GM12864 (cell line): ENCODE measurements at regions not wholly inside any gene's neighbourhood (a gene's known extent, or its start where the extent isn't known, plus 50 kb on each side); places are given as distances from the start of the nearest gene placed in this dataset.

Experiments used
- DNase-seq: peaks from one replicate; pipeline ENCODE4 v3.0.0-alpha.2; 2011; ENCODE audit warnings: low read depth
- H3K4me3 ChIP-seq: 2 replicates; pipeline ENCODE4 v1.5.1; 2011; ENCODE audit warnings: mild to moderate bottlenecking, low read depth, low read length, control low read depth
- CTCF ChIP-seq: IDR thresholded peaks from 2 replicates; pipeline ENCODE4 v1.5.1; 2011; ENCODE audit warnings: low read depth, mild to moderate bottlenecking, moderate library complexity, low read length, control low read depth, inconsistent platforms; ENCODE audit errors: missing control alignments

DNA sequence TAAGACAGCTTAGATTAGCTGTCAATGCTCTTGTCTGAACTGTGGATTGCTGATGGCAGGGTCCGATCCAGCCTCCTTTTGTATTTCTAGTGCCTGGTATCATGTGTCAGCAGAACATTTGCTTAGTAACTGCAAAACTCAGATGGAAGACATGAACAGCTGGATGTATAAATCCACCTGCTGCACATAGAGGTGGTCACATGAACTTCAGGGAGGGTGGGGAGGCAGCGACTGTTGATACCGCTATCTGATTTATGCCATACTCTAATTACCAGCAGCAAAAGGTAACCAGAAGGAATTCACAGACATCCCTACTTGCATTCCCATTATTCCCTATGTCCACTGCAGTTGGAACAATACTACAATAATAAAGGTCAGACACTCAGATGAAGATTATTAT lies 1036.5 kb downstream of the NLGN4Y start:
- no peak overlapping the region for H3K4me3 ChIP-seq
- no peak for TF ChIP-seq CTCF
- no peak for DNase-seq

- DNase-seq, result no peak
- no peak overlapping the region for H3K4me3 ChIP-seq
- TF ChIP-seq CTCF, result no peak
These were observed 1037.4 kb downstream of the NLGN4Y start for GRCh38 chrY:15561501-15562289.

- no peak overlapping the region for H3K4me3 ChIP-seq
- no peak for DNase-seq
- no peak for TF ChIP-seq CTCF
These were observed 1053.6 kb downstream of the NLGN4Y start for GRCh38 chrY:15577886-15578285.

DNA sequence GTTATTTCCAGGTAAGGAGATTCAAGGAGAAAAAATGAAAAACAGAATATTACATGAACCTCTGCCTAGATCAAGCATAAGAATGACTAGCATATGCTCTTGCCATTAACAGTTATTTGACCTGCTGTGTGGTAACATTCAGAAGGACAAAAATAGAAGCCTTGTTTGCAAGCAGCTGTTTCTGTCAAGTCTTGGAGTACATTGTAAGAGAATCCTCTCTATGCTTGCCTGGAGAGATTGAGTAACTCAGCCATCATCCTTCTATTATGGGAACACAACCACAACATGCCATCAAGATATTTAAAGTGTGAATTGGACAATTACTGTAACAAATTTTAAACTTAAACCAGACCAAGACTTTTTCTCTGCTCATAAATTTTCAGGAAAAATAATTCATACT lies 1054.4 kb downstream of the NLGN4Y start:
- no peak for TF ChIP-seq CTCF
- H3K4me3 ChIP-seq, result no peak overlapping the region
- DNase-seq, result no peak

DNA sequence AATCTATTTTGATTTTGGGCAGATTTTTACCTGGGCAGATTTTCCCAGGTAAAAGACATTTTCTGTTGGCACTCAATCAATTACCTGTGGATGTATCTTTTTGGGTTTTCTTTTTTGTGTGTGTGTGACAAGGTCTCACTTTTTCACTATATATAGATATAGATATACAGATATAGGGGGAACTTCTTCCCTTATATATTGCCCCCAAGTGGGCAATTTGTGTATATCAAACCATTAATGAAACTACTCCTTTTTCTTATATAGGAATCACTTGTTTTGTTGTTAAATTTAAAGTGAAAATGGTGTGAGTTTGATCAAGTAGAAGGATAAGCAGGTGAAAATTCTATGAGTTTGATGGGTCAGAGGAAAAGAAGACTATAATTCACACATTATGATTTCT lies 1054.9 kb downstream of the NLGN4Y start:
- no peak for DNase-seq
- no peak for TF ChIP-seq CTCF
- no peak overlapping the region for H3K4me3 ChIP-seq

- DNase-seq, result no peak
- no peak for TF ChIP-seq CTCF
- H3K4me3 ChIP-seq, result no peak overlapping the region
These were observed 1058.8 kb downstream of the NLGN4Y start for GRCh38 chrY:15583111-15583510.

GRCh38 chrY:15592957-15593356 lies 1068.6 kb downstream of the NLGN4Y start:
- DNase-seq, result no peak
- no peak for TF ChIP-seq CTCF
- H3K4me3 ChIP-seq, result no peak overlapping the region
